ENCODE measurements at regions not wholly inside any gene's neighbourhood (a gene's known extent, or its start where the extent isn't known, plus 50 kb on each side); places are given as distances from the start of the nearest gene placed in this dataset.

DNA sequence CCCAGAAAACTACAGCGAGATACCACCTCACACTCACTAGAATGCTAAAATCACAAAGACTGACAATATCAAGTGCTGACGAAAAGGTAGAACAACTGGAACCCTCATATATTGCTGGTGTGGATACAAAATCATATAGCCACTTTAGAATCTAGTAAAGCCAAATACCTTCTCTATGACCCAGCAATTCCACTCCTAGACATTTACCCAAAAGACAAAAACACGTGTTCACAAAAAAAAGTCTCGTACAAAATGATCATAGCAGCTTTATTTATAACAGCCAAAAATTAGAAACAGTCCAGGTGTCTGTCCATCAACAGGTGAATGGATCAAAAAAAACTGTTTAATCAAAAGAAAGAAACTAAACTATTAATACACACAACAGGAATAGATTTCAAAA is 126.6 kb downstream of the ZFP36L2 start:
- no peak for TF ChIP-seq ZFX (IDR thresholded peaks at IDR 0.05)
- TF ChIP-seq, protein P1, sequence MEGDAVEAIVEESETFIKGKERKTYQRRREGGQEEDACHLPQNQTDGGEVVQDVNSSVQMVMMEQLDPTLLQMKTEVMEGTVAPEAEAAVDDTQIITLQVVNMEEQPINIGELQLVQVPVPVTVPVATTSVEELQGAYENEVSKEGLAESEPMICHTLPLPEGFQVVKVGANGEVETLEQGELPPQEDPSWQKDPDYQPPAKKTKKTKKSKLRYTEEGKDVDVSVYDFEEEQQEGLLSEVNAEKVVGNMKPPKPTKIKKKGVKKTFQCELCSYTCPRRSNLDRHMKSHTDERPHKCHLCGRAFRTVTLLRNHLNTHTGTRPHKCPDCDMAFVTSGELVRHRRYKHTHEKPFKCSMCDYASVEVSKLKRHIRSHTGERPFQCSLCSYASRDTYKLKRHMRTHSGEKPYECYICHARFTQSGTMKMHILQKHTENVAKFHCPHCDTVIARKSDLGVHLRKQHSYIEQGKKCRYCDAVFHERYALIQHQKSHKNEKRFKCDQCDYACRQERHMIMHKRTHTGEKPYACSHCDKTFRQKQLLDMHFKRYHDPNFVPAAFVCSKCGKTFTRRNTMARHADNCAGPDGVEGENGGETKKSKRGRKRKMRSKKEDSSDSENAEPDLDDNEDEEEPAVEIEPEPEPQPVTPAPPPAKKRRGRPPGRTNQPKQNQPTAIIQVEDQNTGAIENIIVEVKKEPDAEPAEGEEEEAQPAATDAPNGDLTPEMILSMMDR (conservative IDR thresholded peaks at IDR 0.05), result no peak

DNA sequence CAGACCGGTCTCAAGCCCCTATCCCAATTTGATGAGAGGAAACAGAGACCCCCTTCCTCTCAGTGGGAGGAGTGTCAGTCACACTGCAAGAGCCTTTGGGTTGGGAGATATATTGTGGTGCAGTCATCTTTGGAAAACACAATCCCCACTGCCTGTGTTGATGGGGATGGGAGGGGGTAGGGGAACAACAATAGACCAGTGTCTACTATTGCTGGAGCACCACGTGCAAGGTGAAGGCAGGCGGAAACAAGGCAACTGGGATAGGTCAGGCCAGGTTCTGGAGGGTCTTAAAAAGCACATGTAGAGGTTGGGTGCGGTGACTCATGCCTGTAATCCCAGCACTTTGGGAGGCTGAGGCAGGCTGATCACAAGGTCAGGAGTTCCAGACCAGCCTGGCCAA is 127.9 kb downstream of the ZFP36L2 start:
- no peak overlapping the region for H3K27ac ChIP-seq
- TF ChIP-seq, protein P1 (conservative IDR thresholded peaks at IDR 0.05), result no peak
- no peak for TF ChIP-seq ZFX (IDR thresholded peaks at IDR 0.05)

More for the DNA sequence above, 126.6 kb downstream of the ZFP36L2 start:
- H3K27ac ChIP-seq, result no peak overlapping the region

DNA sequence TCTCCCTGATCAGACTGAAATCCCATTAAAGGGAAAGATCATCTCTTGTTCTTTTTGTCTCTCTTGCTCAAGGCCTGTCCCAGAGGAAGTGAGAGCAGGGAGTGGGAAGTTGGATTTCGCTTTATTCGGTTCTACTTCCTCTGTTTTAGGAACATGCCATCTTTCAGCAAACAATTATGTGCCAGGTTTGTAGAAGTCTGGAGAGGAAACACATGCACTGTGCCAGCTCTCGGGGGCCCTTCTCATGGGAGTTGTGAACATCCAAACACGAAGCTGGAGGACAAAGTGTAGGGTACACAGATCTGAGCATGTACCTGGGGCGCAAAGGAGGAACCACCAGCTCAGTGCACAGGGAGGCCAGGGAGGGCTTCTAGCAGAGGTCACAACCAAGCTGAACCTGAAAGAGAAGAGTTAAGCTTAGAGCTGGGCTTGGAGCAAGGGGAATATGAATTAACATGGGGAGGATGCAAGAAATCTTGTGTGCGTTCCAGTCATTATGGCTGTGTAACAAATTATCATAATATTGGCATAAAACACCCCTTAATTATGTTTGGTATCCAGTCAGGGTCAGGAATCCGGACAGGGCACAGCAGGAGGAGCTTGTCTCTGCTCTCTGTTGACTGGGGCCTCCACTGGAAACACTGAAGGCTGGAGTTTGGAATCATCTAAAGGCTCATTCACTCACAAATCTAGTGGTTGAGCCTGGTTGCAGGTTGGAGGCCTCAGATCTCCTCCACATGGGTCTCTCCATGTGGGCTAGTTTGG is 128.6 kb downstream of the ZFP36L2 start:
- no peak for TF ChIP-seq ZFX (IDR thresholded peaks at IDR 0.05)
- TF ChIP-seq, protein P1 (conservative IDR thresholded peaks at IDR 0.05), result no peak
- no peak overlapping the region for H3K27ac ChIP-seq

DNA sequence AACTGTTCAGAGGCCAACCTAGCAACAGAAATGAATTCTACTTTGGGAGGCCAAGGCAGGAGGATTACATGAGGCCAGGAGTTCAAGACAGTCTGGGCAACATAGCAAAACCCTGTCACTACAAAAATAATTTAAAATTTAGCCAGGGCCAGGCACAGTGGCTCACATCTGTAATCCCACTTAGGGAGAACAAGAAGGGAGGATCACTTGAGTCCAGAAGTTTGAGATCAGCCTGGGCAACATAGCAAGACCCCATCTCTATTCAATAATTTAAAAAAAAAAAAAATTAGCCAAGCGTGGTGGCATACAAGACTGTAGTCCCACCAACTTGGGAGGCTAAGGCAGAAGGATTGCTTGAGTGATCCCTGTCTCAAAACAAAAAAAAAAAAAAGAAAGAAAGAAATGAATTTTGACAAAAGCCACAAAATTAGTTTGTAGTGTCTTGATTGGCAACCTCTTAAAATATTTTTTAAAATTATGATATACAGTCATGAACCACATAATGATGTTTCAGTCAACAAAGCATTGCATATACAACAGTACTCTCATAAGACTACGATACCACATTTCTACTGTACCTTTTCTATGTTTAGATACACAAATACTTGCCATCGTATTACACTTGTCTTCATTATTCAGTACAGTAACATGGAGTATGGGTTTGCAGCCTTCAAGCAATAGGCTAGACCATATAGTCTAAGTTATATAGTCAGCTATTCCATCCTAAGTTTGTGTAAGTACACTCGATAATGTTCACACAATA is 130.7 kb downstream of the ZFP36L2 start:
- TF ChIP-seq, protein P1 (conservative IDR thresholded peaks at IDR 0.05), result no peak
- no peak for TF ChIP-seq ZFX (IDR thresholded peaks at IDR 0.05)
- no peak overlapping the region for H3K27ac ChIP-seq

DNA sequence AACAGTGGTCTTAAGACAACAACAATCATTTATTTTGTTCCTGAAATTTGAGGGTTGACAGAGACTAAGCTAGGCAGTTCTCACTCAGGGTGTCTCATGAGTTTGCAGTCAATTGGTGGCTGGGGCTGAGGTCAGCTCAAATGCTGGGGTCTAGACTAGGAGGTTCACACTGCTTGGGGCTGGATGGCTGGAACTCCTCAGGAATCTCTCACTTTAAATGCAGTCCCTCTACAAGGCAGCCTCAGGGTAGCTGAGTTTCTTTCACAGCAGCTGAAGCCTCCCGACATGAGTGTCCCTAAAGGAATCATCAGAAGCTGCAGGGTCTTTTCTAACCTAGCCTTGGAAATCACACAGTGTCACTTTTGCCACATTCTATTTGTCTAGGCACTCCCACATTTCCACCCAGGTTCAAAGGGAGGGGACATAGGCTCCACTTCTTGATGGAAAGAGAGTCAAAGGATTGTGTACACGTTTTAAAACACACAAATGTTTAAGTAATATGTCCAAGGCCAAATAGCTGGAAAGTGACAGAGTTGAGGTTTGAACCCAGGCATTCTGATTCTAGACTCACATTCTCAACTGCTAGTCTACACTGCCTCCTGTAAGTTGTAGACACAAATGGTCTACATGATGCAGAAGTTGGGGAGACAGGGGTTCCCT is 133.8 kb downstream of the ZFP36L2 start:
- H3K27ac ChIP-seq, result no peak overlapping the region
- TF ChIP-seq ZFX (IDR thresholded peaks at IDR 0.05), result no peak
- TF ChIP-seq, protein P1 (conservative IDR thresholded peaks at IDR 0.05), result no peak

DNA sequence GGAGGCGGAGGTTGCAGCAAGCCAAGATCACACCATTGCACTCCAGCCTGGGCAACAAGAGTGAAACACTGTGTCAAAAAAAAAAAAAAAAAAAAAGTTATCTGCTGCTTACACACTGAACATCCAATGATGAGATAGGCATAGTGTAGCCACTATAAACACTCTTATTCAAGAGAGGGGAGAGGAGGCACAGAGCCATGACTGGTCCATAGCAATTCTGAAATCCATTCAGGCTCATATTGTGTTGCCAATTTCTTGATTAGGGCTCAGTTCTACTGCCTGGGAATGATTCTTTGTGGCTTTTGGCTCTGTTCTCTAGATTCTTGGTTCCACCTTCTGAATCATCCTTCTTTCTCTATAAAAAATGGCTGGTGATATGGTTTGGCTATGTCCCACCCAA is 136.1 kb downstream of the ZFP36L2 start:
- TF ChIP-seq, protein P1 (conservative IDR thresholded peaks at IDR 0.05), result no peak
- no peak for TF ChIP-seq ZFX (IDR thresholded peaks at IDR 0.05)

More for the DNA sequence above, 136.1 kb downstream of the ZFP36L2 start:
- no peak overlapping the region for H3K27ac ChIP-seq
